ENCODE measurements at regions not wholly inside any gene's neighbourhood (a gene's known extent, or its start where the extent isn't known, plus 50 kb on each side); places are given as distances from the start of the nearest gene placed in this dataset.

- TF ChIP-seq FOSL1 (IDR thresholded peaks at IDR 0.05; ENCODE audit: insufficient read depth, low read depth, low read length), result no peak
- TF ChIP-seq JUND (IDR thresholded peaks at IDR 0.05; ENCODE audit: low read length), result no peak
- no peak for TF ChIP-seq EZH2 (IDR thresholded peaks at IDR 0.05; ENCODE audit: low read depth, low read length, severe bottlenecking)
- no peak for TF ChIP-seq POLR2AphosphoS5 (IDR thresholded peaks at IDR 0.05; ENCODE audit: low read depth, low read length)
- no peak for TF ChIP-seq KDM1A (IDR thresholded peaks at IDR 0.05; ENCODE audit: borderline replicate concordance, low read length)
These were observed 137.7 kb upstream of the HDDC2 start (continued) for GRCh38 chr6:125439512-125439911.

All from H1 (cell line).